GM19239 (cell line): ENCODE measurements at regions not wholly inside any gene's neighbourhood (a gene's known extent, or its start where the extent isn't known, plus 50 kb on each side); places are given as distances from the start of the nearest gene placed in this dataset.
"Not testable (repeated sequence)": the region's sequence is repeated elsewhere in the genome, so short reads cannot be mapped to it uniquely, and the experiment has no call there.

Source experiments
- DNase-seq: peaks from one replicate; pipeline ENCODE4 v3.0.0; 2011; ENCODE audit warnings: low spot score; ENCODE audit not compliant: insufficient read length
- FAIRE-seq: peaks from 2 replicates; lab custom pipeline; 2011; peaks lifted over from hg19 to GRCh38; lab: Jason Lieb, UNC

GRCh38 chr1:215022204-215022603 is 60.3 kb upstream of the KCNK2 start:
- FAIRE-seq (no peak), DNase-seq (no peak)

DNA sequence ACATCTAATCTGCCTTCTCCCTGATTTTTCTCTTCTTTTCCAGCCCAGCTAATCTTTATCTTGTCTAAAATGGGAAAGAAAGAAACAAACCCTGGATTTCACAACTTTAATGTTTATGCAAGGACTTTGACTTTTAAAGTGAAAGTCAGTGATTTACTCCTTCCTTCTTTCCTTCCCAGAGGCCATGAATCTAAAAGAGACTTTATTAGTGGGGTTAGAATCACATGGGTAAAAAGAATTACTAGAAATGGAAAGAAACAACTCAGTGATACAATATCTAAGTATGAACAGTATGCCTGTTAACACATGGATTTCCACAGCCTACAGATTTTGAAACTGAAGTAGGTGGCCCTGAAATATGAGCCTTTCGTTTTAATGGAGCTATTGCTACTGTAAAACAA is 59.8 kb upstream of the KCNK2 start:
- FAIRE-seq (no peak), DNase-seq (no peak)

GRCh38 chr1:215023155-215023832 is 59.2 kb upstream of the KCNK2 start:
- DNase-seq (no peak), FAIRE-seq (no peak)

DNA sequence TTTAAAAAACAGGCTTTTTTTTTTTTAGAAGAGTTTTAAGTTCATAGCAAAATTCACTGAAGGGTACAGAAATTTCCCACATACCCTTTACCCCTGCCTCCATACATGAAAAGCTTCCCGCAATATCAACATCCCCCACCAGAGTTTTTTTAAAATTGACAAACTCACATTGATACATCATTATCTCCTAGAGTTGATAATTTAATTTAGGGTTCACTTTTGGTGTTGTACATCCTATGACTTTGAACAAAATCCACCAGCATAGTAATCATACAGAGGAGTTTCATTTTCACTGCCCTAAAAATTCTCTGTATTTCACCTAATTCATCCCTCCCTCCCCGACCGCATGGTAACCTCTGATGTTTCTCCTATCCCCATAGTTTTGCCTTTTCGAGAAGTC is 53.6 kb upstream of the KCNK2 start:
- DNase-seq (no peak), FAIRE-seq (no peak)

DNA sequence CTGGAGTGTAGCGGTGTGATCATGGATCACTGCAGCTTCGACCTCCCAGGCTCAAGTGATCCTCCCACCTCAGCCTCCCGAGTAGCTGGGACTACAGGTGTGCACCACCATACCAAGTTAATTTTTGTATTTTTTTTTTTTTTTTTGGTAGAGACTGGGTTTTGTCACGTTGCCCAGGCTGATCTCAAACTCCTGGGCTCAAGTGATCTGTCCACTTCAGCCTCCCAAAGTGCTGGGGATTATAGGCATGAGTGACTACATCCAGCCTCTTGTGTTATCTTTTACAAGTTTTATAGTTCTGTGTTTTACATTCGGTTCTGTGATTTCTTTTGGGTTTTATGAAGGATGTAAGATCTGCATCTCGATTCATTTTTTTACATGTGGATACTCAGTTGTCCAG is 52.0 kb upstream of the KCNK2 start:
- DNase-seq, FAIRE-seq: not testable (repeated sequence)

- peak; percentile 23 for FAIRE-seq
Observed at GRCh38 chr1:215031392-215031791, 51.1 kb upstream of the KCNK2 start.

More at GRCh38 chr1:215031392-215031791, 51.1 kb upstream of the KCNK2 start:
- no peak for DNase-seq
